Common myeloid progenitor, CD34-positive (primary cell): ENCODE measurements at regions not wholly inside any gene's neighbourhood (a gene's known extent, or its start where the extent isn't known, plus 50 kb on each side); places are given as distances from the start of the nearest gene placed in this dataset.

Source experiments
- CTCF ChIA-PET: fragments of 350-600 bp; sonication (Branson Sonifier 250); formaldehyde crosslinking; loops from one replicate; lab custom pipeline; 2021; ENCODE audit warnings: antibody characterized with exemption; lab: Charles Lee
- POLR2A ChIA-PET: fragments of 350-600 bp; sonication (Branson Sonifier 250); formaldehyde crosslinking; loops from one replicate; lab custom pipeline; 2021; ENCODE audit warnings: antibody characterized with exemption; lab: Charles Lee
- DNase-seq, 3 donors: peaks; one replicate each; pipeline versions ENCODE4 v3.0.0 to v3.0.0-alpha.2; 2013
- H3K27ac ChIP-seq, 2 experiments: 1 replicate in 1 of 2; 2 replicates in 1 of 2; pipeline ENCODE4 v1.7.0; 2013; ENCODE audit warnings: inconsistent platforms in 2 of 2, low read length in 2 of 2, mild to moderate bottlenecking in 2 of 2, low read depth in 1 of 2, moderate library complexity in 1 of 2; ENCODE audit not compliant: severe bottlenecking in 2 of 2, insufficient read depth in 1 of 2, poor library complexity in 1 of 2
- H3K27me3 ChIP-seq, 5 experiments: replicated peaks in 2 of 5; 1 replicate in 3 of 5; 2 replicates in 2 of 5; pipeline versions ENCODE4 v1.6.1 to v1.7.0; 2013; ENCODE audit warnings: low read length in 4 of 5, mild to moderate bottlenecking in 2 of 5, moderate library complexity in 2 of 5, inconsistent platforms in 1 of 5; ENCODE audit not compliant: insufficient read depth in 5 of 5, control insufficient read depth in 4 of 5
- H3K36me3 ChIP-seq, 4 experiments: 1 replicate in 2 of 4; 2 replicates in 2 of 4; pipeline versions ENCODE4 v1.6.1 to v1.7.0; 2013; ENCODE audit warnings: low read length in 3 of 4, control low read depth in 1 of 4, mild to moderate bottlenecking in 1 of 4; ENCODE audit not compliant: control insufficient read depth in 4 of 4, insufficient read depth in 4 of 4
- H3K4me1 ChIP-seq, 4 experiments: 1 replicate in 3 of 4; 2 replicates in 1 of 4; pipeline versions ENCODE4 v1.6.1 to v1.7.1; 2013; ENCODE audit warnings: low read length in 3 of 4, mild to moderate bottlenecking in 3 of 4, control low read depth in 1 of 4, inconsistent platforms in 1 of 4, moderate library complexity in 1 of 4; ENCODE audit not compliant: control insufficient read depth in 4 of 4, insufficient read depth in 4 of 4; ENCODE audit errors: control extremely low read depth in 1 of 4
- H3K4me3 ChIP-seq, 7 experiments: 1 replicate in 4 of 7; 2 replicates in 3 of 7; pipeline versions ENCODE4 v1.5.1 to v1.7.0; 2013; ENCODE audit warnings: mild to moderate bottlenecking in 7 of 7, low read length in 6 of 7, moderate library complexity in 6 of 7, inconsistent platforms in 2 of 7, low read depth in 2 of 7, control low read depth in 1 of 7; ENCODE audit not compliant: insufficient read depth in 4 of 7, control insufficient read depth in 1 of 7; ENCODE audit errors: extremely low read depth in 1 of 7
- H3K9me3 ChIP-seq, 5 experiments: 1 replicate in 4 of 5; 2 replicates in 1 of 5; pipeline versions ENCODE4 v1.6.1 to v1.7.1; 2013; ENCODE audit warnings: low read length in 4 of 5, mild to moderate bottlenecking in 2 of 5, inconsistent platforms in 1 of 5, low read depth in 1 of 5, moderate library complexity in 1 of 5; ENCODE audit not compliant: control insufficient read depth in 4 of 5, insufficient read depth in 2 of 5; ENCODE audit errors: control extremely low read depth in 1 of 5
- WGBS: methylation state at CpG from one replicate; pipeline ENCODE4 v1.1.5; 2013; ENCODE audit not compliant: insufficient coverage; 5-methylcytosine and 5-hydroxymethylcytosine counted together

DNA sequence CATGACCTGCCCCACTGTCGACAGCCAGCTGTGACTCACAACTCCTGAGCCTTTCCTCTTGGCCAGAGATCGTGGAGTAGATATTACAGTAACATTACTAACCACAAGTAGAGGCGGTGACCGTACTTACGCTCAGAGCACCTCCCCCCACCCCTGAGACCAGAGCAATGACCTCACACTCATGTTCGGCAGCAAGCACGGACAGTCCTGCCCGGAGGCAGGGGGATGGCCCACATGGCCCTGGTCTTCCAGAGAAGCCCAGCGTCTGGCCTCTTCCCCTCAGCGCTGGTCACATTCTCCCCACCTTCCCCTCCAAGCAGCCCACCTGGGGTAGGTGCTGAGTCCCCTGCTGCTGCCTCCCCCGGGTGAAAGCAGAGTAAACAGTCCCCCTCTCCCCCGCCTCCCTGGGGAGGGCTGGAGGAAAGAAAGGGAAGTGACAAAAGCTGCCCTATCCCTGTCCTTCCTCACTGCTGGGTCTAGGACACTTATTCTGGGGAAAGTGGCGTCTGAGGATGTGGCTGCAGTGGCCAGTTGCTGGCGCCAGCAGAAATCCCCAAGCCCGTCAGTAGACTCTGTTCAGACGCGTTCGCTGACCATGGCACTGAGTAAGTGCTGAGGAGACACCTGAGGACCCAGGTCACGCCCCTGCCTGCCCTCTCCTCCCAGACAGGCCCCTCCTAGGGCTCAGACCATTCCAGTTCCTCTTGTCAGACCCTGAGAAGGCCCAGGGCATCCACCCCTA, 68.5 kb downstream of the MRPL14 start:
- ChIA-PET POLR2A (interaction anchor here (1.0 kb wide), 1 partner anchor 14 kb away, joined by 3 read pairs; no protein-coding TSS in a partner anchor), CTCF (interaction anchor here (1.1 to 2.4 kb wide), 5 partner anchors 8 to 25 kb away, joined by 3 to 8 read pairs (median 4); no protein-coding TSS in a partner anchor)
- Histone ChIP-seq H3K4me3 (peak overlapping the region in 4 of 7 experiments; percentile 16 to 60 (median 43)), H3K27ac (peak overlapping the region in 1 of 2 experiments; percentile 74), H3K9me3 (peaks cover 0 to 4% (median 4%) of the 10 kb centered on the region in 5 experiments), H3K36me3 (no peaks in the 10 kb centered on the region), H3K27me3 (no peaks in the 10 kb centered on the region), H3K4me1 (peaks cover 0 to 25% (median 19%) of the 10 kb centered on the region in 4 experiments)
- peak; percentile 90 to 98 (median 98) for DNase-seq
- WGBS: 17% methylated on average over 9 of the region's 19 CpGs

GRCh38 chr6:44057931-44058616, 69.2 kb downstream of the MRPL14 start:
- DNase-seq: no peak
- CTCF ChIA-PET: interaction anchor here (1.6 to 2.4 kb wide), 4 partner anchors 11 to 25 kb away, joined by 3 to 8 read pairs (median 4); no protein-coding TSS in a partner anchor
- Histone ChIP-seq H3K27ac (peak overlapping the region in 1 of 2 experiments; percentile 6), H3K4me3 (peak overlapping the region in 2 of 7 experiments; percentile 23 to 48), H3K36me3 (no peaks in the 10 kb centered on the region), H3K4me1 (peaks cover 0 to 28% (median 19%) of the 10 kb centered on the region in 4 experiments), H3K9me3 (peaks cover 0 to 4% (median 4%) of the 10 kb centered on the region in 5 experiments), H3K27me3 (no peaks in the 10 kb centered on the region)
- WGBS: 76% methylated on average over 9 of the region's 10 CpGs
- POLR2A ChIA-PET: no interaction called here

GRCh38 chr6:44057238-44057930, 69.9 kb downstream of the MRPL14 start:
- H3K27ac ChIP-seq: no peak overlapping the region
- no peaks in the 10 kb centered on the region for H3K27me3 ChIP-seq
- no peaks in the 10 kb centered on the region for H3K36me3 ChIP-seq
- POLR2A ChIA-PET: no interaction called here
- CTCF ChIA-PET: interaction anchor here (1.6 to 2.4 kb wide), 4 partner anchors 10 to 24 kb away, joined by 3 to 8 read pairs (median 4); no protein-coding TSS in a partner anchor
- no peak overlapping the region for H3K4me3 ChIP-seq
- peaks cover 0 to 34% (median 19%) of the 10 kb centered on the region in 4 experiments for H3K4me1 ChIP-seq
- 100% methylated on average over 2 of the region's 4 CpGs for WGBS
- peaks cover 0 to 4% (median 4%) of the 10 kb centered on the region in 5 experiments for H3K9me3 ChIP-seq
- no peak for DNase-seq

DNA sequence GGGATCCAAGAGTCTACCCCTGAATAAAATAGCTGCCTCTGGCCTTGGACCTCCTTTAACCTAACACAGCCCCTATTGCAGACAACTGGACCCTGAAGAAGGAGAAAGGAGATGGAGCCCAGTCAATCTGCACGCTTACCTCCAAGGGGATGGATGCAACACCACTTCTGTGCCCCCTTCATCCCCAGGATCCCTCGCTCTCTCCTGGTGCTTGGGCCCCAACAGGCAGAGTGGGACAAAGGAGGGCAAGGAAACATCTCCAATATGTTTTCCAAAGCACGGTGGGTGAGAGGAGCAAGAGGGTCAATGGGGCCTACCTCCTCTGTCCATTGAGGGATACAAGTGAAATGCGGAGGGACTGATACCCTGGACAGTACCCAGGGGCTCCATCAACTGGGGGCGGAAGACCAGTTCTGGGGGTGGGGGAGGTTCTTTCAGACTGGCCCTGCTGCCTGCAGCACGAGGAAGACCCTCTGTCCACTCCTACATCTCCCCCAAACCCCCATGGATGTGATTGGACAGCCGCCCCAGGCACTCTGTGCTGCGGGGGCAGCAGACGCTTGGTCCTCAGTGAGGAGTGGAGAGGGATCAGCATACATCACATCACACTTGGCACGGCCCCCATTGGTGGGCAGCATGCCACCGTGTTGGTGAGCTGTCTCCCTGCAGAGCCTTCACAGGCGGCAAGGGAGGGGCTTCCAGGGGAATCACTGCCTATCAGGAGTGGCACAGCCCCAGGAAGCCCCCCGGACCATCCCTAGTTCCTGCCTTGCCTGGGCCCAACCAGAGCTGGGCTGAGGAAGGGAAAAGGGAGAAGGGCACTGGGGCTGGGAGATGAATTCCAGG, 70.6 kb downstream of the MRPL14 start:
- H3K9me3 ChIP-seq: peaks cover 0 to 4% (median 4%) of the 10 kb centered on the region in 5 experiments
- no peak overlapping the region for H3K27ac ChIP-seq
- no peaks in the 10 kb centered on the region for H3K36me3 ChIP-seq
- peaks cover 0 to 34% (median 19%) of the 10 kb centered on the region in 4 experiments for H3K4me1 ChIP-seq
- no peak overlapping the region for H3K4me3 ChIP-seq
- WGBS: 95% methylated on average over 6 of the region's 13 CpGs
- H3K27me3 ChIP-seq: no peaks in the 10 kb centered on the region
- ChIA-PET POLR2A (no interaction called here), CTCF (interaction anchor here (1.6 kb wide), 1 partner anchor 10 kb away, joined by 3 read pairs; no protein-coding TSS in a partner anchor)
- DNase-seq: no peak

DNA sequence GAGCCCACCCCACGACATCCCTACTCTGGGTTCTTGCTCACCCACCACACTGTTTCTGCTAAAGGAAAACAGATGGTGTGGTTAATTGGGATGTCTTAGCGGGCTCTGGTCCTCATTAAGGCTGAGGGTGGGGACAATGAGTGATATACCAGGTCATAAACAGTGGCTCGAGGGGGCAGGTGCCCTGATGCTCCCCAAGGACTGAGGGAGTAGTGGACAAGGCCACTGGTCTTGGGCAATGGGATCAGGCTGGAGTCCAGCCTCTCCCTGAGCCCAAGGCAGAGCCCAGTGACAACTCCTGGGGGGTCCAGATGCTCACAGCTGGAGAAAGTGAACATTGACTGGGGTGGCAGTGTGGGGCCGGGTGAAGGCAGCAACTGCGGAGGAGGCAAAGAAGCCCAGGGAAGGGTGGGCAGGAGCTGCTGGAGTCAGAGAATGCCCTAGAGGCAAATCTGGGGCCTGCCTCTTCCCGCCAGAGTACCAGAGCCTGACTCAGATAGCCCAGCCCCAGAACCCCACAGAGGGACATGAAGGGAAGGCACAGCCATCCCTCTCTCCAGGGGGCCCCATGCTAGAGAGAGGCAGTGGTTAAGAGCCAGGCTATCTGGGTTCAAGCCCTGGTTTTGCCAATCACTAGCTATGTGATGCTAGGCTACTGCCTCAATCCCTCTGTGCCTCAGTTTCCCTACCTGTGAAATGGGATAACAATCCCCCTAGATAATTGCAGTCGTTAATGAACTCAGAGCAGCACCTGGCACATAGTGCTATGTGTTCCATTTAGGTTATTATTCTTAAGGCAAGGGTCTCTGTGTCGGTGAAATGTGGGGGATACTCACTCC, 72.3 kb downstream of the MRPL14 start:
- no peak overlapping the region for H3K27ac ChIP-seq
- no peaks in the 10 kb centered on the region for H3K27me3 ChIP-seq
- H3K36me3 ChIP-seq: no peaks in the 10 kb centered on the region
- peak in 2 of 3 donors; percentile 41 to 47 for DNase-seq
- WGBS: 76% methylated on average over 5 of the region's 8 CpGs
- no peak overlapping the region for H3K4me3 ChIP-seq
- CTCF ChIA-PET: interaction anchor here (1.4 kb wide), 1 partner anchor 29 kb away, joined by 3 read pairs; no protein-coding TSS in a partner anchor
- H3K4me1 ChIP-seq: peaks cover 0 to 34% (median 19%) of the 10 kb centered on the region in 4 experiments
- H3K9me3 ChIP-seq: peaks cover 0 to 4% (median 4%) of the 10 kb centered on the region in 5 experiments
- POLR2A ChIA-PET: no interaction called here
